HL-60 (cell line): ENCODE measurements at regions not wholly inside any gene's neighbourhood (a gene's known extent, or its start where the extent isn't known, plus 50 kb on each side); places are given as distances from the start of the nearest gene placed in this dataset.

Source experiments
- GABPA ChIP-seq: IDR thresholded peaks from 2 replicates; pipeline ENCODE4 v1.6.1; 2012; ENCODE audit warnings: low read depth
- POLR2AphosphoS5 ChIP-seq: IDR thresholded peaks from 2 replicates; pipeline ENCODE4 v1.6.1; 2012; ENCODE audit warnings: low read depth
- SPI1 ChIP-seq: IDR thresholded peaks from 2 replicates; pipeline ENCODE4 v1.6.1; 2012; ENCODE audit warnings: low read depth, mild to moderate bottlenecking, borderline replicate concordance
- TF ChIP-seq, protein P1 (sequence below): IDR thresholded peaks from 2 replicates; pipeline ENCODE4 v1.6.1; 2012; ENCODE audit warnings: low read depth; ENCODE audit not compliant: insufficient replicate concordance
- TF ChIP-seq, protein P2 (sequence below): IDR thresholded peaks from one replicate; pipeline ENCODE4 v1.5.1; 2011; ENCODE audit warnings: low read length, control low read depth, inconsistent platforms; ENCODE audit not compliant: insufficient read depth

DNA sequence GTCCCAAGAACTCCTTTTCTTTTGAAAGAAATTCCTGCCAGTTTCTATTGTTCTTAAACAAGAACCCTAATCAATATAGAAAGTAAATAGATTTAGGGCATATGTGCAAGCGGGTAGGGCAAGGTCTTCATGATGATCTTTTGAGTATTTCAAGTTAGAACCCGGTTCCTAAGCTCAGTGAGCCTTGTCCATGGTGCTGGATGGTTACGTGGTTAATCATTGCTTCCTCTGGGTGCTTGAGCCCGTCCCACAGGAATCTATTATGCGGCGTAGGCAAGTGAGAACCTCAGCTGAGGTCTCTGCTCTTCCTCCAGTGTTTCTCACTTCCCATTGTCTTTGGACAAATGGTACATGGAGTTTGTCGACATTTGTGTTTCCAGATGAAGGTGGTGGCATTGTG lies 580.8 kb upstream of the EEF2KMT start:
- TF ChIP-seq, protein P1, sequence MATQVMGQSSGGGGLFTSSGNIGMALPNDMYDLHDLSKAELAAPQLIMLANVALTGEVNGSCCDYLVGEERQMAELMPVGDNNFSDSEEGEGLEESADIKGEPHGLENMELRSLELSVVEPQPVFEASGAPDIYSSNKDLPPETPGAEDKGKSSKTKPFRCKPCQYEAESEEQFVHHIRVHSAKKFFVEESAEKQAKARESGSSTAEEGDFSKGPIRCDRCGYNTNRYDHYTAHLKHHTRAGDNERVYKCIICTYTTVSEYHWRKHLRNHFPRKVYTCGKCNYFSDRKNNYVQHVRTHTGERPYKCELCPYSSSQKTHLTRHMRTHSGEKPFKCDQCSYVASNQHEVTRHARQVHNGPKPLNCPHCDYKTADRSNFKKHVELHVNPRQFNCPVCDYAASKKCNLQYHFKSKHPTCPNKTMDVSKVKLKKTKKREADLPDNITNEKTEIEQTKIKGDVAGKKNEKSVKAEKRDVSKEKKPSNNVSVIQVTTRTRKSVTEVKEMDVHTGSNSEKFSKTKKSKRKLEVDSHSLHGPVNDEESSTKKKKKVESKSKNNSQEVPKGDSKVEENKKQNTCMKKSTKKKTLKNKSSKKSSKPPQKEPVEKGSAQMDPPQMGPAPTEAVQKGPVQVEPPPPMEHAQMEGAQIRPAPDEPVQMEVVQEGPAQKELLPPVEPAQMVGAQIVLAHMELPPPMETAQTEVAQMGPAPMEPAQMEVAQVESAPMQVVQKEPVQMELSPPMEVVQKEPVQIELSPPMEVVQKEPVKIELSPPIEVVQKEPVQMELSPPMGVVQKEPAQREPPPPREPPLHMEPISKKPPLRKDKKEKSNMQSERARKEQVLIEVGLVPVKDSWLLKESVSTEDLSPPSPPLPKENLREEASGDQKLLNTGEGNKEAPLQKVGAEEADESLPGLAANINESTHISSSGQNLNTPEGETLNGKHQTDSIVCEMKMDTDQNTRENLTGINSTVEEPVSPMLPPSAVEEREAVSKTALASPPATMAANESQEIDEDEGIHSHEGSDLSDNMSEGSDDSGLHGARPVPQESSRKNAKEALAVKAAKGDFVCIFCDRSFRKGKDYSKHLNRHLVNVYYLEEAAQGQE = peak; percentile 92
- TF ChIP-seq, protein P2, sequence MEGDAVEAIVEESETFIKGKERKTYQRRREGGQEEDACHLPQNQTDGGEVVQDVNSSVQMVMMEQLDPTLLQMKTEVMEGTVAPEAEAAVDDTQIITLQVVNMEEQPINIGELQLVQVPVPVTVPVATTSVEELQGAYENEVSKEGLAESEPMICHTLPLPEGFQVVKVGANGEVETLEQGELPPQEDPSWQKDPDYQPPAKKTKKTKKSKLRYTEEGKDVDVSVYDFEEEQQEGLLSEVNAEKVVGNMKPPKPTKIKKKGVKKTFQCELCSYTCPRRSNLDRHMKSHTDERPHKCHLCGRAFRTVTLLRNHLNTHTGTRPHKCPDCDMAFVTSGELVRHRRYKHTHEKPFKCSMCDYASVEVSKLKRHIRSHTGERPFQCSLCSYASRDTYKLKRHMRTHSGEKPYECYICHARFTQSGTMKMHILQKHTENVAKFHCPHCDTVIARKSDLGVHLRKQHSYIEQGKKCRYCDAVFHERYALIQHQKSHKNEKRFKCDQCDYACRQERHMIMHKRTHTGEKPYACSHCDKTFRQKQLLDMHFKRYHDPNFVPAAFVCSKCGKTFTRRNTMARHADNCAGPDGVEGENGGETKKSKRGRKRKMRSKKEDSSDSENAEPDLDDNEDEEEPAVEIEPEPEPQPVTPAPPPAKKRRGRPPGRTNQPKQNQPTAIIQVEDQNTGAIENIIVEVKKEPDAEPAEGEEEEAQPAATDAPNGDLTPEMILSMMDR = no peak
- TF ChIP-seq SPI1 (no peak), GABPA (no peak), POLR2AphosphoS5 (no peak)
